Transverse colon (tissue), 4 donors: ENCODE measurements at regions not wholly inside any gene's neighbourhood (a gene's known extent, or its start where the extent isn't known, plus 50 kb on each side); places are given as distances from the start of the nearest gene placed in this dataset.

Source experiments
- CTCF ChIP-seq, 5 experiments: fragments of 200-600 bp in 3 of 5; fragments of 450-650 bp in 2 of 5; sonication (generic) in 3 of 5; IDR thresholded peaks; 1 replicate in 2 of 5; 2 replicates in 3 of 5; pipeline ENCODE4 v1.5.1; 2016 to 2017; ENCODE audit warnings: antibody characterized with exemption in 5 of 5, inconsistent platforms in 3 of 5, mild to moderate bottlenecking in 2 of 5, moderate library complexity in 1 of 5
- EP300 ChIP-seq: sonication (generic); formaldehyde crosslinking; IDR thresholded peaks from one replicate; pipeline ENCODE4 v1.6.1; 2017; ENCODE audit warnings: antibody characterized with exemption, low read depth
- POLR2A ChIP-seq: fragments of 450-650 bp; IDR thresholded peaks from one replicate; pipeline ENCODE4 v1.6.1; 2016; ENCODE audit warnings: antibody characterized with exemption, mild to moderate bottlenecking, moderate library complexity
- POLR2AphosphoS5 ChIP-seq, 3 donors: sonication (generic); formaldehyde crosslinking; IDR thresholded peaks; one replicate each; pipeline ENCODE4 v1.6.1; 2016; ENCODE audit warnings: antibody characterized with exemption in 3 of 3

GRCh38 chr6:11648889-11649288 is 111.3 kb downstream of the TMEM170B start:
- TF ChIP-seq CTCF (IDR thresholded peaks at IDR 0.05), result no peak
- no peak for TF ChIP-seq POLR2A
- no peak for TF ChIP-seq POLR2AphosphoS5 (IDR thresholded peaks at IDR 0.05)
- no peak for TF ChIP-seq EP300
